ACHN (cell line): ENCODE measurements at regions not wholly inside any gene's neighbourhood (a gene's known extent, or its start where the extent isn't known, plus 50 kb on each side); places are given as distances from the start of the nearest gene placed in this dataset.
"Not testable (repeated sequence)": the region's sequence is repeated elsewhere in the genome, so short reads cannot be mapped to it uniquely, and the experiment has no call there.

Experiments
- DNase-seq: peaks from one replicate; pipeline ENCODE4 v3.0.0-alpha.2; 2015
- in situ Hi-C: cut with HindIII; loops from 2 replicates; pipeline ENCODE4 v1.10.0; 2017; ENCODE audit warnings: low sequenced_read_pairs, low pct_ligation_motif_present, low pct_unique_long_range_greater_than_20kb

GRCh38 chr1:60274422-60275290 lies 201.1 kb upstream of the C1orf87 start:
- no peak for DNase-seq
- in situ Hi-C loops = no loop called here

GRCh38 chr1:60273185-60273584 lies 199.6 kb upstream of the C1orf87 start:
- DNase-seq = no peak
- in situ Hi-C loops = no loop called here

- no peak for DNase-seq
- in situ Hi-C loops = no loop called here
These were observed 197.5 kb upstream of the C1orf87 start for GRCh38 chr1:60271041-60271440.

GRCh38 chr1:60268451-60268850 lies 194.9 kb upstream of the C1orf87 start:
- DNase-seq = no peak

GRCh38 chr1:60265560-60266535 lies 192.3 kb upstream of the C1orf87 start:
- DNase-seq = no peak
- in situ Hi-C loops = no loop called here

More at GRCh38 chr1:60268451-60268850, 194.9 kb upstream of the C1orf87 start:
- in situ Hi-C loops = no loop called here

GRCh38 chr1:60262701-60263100 lies 189.1 kb upstream of the C1orf87 start:
- DNase-seq = no peak

GRCh38 chr1:60257531-60257930 lies 184.0 kb upstream of the C1orf87 start:
- in situ Hi-C loops = no loop called here
- DNase-seq = no peak

More at GRCh38 chr1:60262701-60263100, 189.1 kb upstream of the C1orf87 start:
- in situ Hi-C loops = no loop called here

- in situ Hi-C loops = no loop called here
- DNase-seq = no peak
These were observed 182.0 kb upstream of the C1orf87 start for GRCh38 chr1:60255565-60255964.

GRCh38 chr1:60251426-60251825 lies 177.9 kb upstream of the C1orf87 start:
- in situ Hi-C loops = no loop called here
- no peak for DNase-seq

GRCh38 chr1:60247467-60247866 lies 173.9 kb upstream of the C1orf87 start:
- DNase-seq, in situ Hi-C loops: not testable (repeated sequence)

- DNase-seq = no peak
- in situ Hi-C loops = no loop called here
These were observed 171.8 kb upstream of the C1orf87 start for GRCh38 chr1:60245324-60245723.

GRCh38 chr1:60244906-60245305 lies 171.3 kb upstream of the C1orf87 start:
- in situ Hi-C loops = no loop called here
- DNase-seq = no peak

- no peak for DNase-seq
- in situ Hi-C loops = no loop called here
These were observed 161.7 kb upstream of the C1orf87 start for GRCh38 chr1:60235275-60235674.

- DNase-seq = no peak
- in situ Hi-C loops = no loop called here
These were observed 161.2 kb upstream of the C1orf87 start for GRCh38 chr1:60234776-60235175.

GRCh38 chr1:60229821-60230220 lies 156.3 kb upstream of the C1orf87 start:
- in situ Hi-C loops = no loop called here
- DNase-seq = no peak

GRCh38 chr1:60228041-60228491 lies 154.5 kb upstream of the C1orf87 start:
- in situ Hi-C loops = no loop called here
- no peak for DNase-seq

- in situ Hi-C loops = no loop called here
- no peak for DNase-seq
These were observed 154.0 kb upstream of the C1orf87 start for GRCh38 chr1:60227601-60228000.

- in situ Hi-C loops = no loop called here
These were observed 151.9 kb upstream of the C1orf87 start for GRCh38 chr1:60225486-60225885.

GRCh38 chr1:60224523-60224922 lies 151.0 kb upstream of the C1orf87 start:
- in situ Hi-C loops = no loop called here
- no peak for DNase-seq

More at GRCh38 chr1:60225486-60225885, 151.9 kb upstream of the C1orf87 start:
- no peak for DNase-seq
